WTC11 (cell line): ENCODE measurements at regions not wholly inside any gene's neighbourhood (a gene's known extent, or its start where the extent isn't known, plus 50 kb on each side); places are given as distances from the start of the nearest gene placed in this dataset.

ENCODE experiments used
- ATAC-seq: fragments of 200-7000 bp; cut with Tn5 transposase; 2 replicates; pipeline ENCODE4 v1.10.0; 2021; ENCODE audit warnings: mild to moderate bottlenecking, moderate library complexity
- CTCF ChIA-PET: fragments of 300-600 bp; sonication (Branson Sonifier 250); formaldehyde crosslinking; loops from one replicate; lab custom pipeline; 2021; ENCODE audit warnings: antibody characterized with exemption; lab: Charles Lee
- POLR2A ChIA-PET: fragments of 350-600 bp; sonication (Branson Sonifier 250); formaldehyde crosslinking; loops from one replicate; lab custom pipeline; 2021; ENCODE audit warnings: antibody characterized with exemption; lab: Charles Lee
- DNase-seq: peaks from one replicate; pipeline ENCODE4 v3.0.0; 2021; ENCODE audit warnings: low spot score
- H3K27ac Mint-ChIP-seq: 2 replicates; pipeline ENCODE4 v1.8.0; 2021; ENCODE audit warnings: mixed read lengths
- H3K27me3 Mint-ChIP-seq: 2 replicates; pipeline ENCODE4 v1.8.0; 2021; ENCODE audit warnings: low read depth, mild to moderate bottlenecking, moderate library complexity, mixed read lengths
- H3K36me3 Mint-ChIP-seq: 2 replicates; pipeline ENCODE4 v1.8.0; 2021; ENCODE audit warnings: mixed read lengths
- H3K4me1 Mint-ChIP-seq: 2 replicates; pipeline ENCODE4 v1.8.0; 2022; ENCODE audit warnings: mixed read lengths
- H3K4me3 Mint-ChIP-seq: 2 replicates; pipeline ENCODE4 v1.8.0; 2021; ENCODE audit warnings: mild to moderate bottlenecking, moderate library complexity, mixed read lengths
- H3K9me3 Mint-ChIP-seq: 2 replicates; pipeline ENCODE4 v1.8.0; 2021; ENCODE audit warnings: mixed read lengths
- ATF1 ChIP-seq: sonication (generic); formaldehyde crosslinking; IDR thresholded peaks from 2 replicates; pipeline ENCODE4 v1.8.1; 2023; ENCODE audit warnings: mild to moderate bottlenecking, moderate library complexity, missing genetic modification reagents
- CBFB ChIP-seq: sonication (generic); formaldehyde crosslinking; IDR thresholded peaks from 2 replicates; pipeline ENCODE4 v1.8.1; 2022; ENCODE audit warnings: mild to moderate bottlenecking, low read depth, missing genetic modification reagents
- CREM ChIP-seq: sonication (generic); formaldehyde crosslinking; IDR thresholded peaks from 2 replicates; pipeline ENCODE4 v1.8.1; 2022; ENCODE audit warnings: mild to moderate bottlenecking, missing genetic modification reagents, moderate library complexity
- FOXP1 ChIP-seq: sonication (generic); formaldehyde crosslinking; IDR thresholded peaks from 2 replicates; pipeline ENCODE4 v1.8.0; 2022; ENCODE audit warnings: missing genetic modification reagents, mild to moderate bottlenecking, moderate library complexity, borderline replicate concordance
- GRHL2 ChIP-seq: fragments of 250-450 bp; sonication (Bioruptor Pico); IDR thresholded peaks from 2 replicates; pipeline ENCODE4 v1.8.0; 2022; ENCODE audit warnings: mild to moderate bottlenecking, moderate library complexity; ENCODE audit not compliant: insufficient replicate concordance, severe bottlenecking
- GTF2I ChIP-seq: fragments of 250-450 bp; sonication (Bioruptor Pico); conservative IDR thresholded peaks from 2 replicates; pipeline ENCODE4 v1.4.0; 2021; ENCODE audit warnings: mild to moderate bottlenecking
- HMGA2 ChIP-seq: fragments of 250-450 bp; sonication (Bioruptor Pico); IDR thresholded peaks from 2 replicates; pipeline ENCODE4 v1.4.0; 2021; ENCODE audit warnings: mild to moderate bottlenecking, moderate library complexity
- NFATC4 ChIP-seq: fragments of 250-450 bp; sonication (Bioruptor Pico); IDR thresholded peaks from 2 replicates; pipeline ENCODE4 v1.9.0; 2021; ENCODE audit warnings: mild to moderate bottlenecking
- SOX15 ChIP-seq: fragments of 250-450 bp; sonication (Bioruptor Pico); IDR thresholded peaks from 2 replicates; pipeline ENCODE4 v1.9.0; 2021; ENCODE audit warnings: mild to moderate bottlenecking
- ZNF121 ChIP-seq: sonication (generic); formaldehyde crosslinking; IDR thresholded peaks from 2 replicates; pipeline ENCODE4 v1.8.0; 2023; ENCODE audit warnings: missing genetic modification reagents
- ZNF219 ChIP-seq: sonication (generic); formaldehyde crosslinking; IDR thresholded peaks from 2 replicates; pipeline ENCODE4 v1.8.0; 2023; ENCODE audit warnings: missing genetic modification reagents, mild to moderate bottlenecking, borderline replicate concordance
- ZNF423 ChIP-seq: fragments of 250-450 bp; sonication (Bioruptor Pico); IDR thresholded peaks from 2 replicates; pipeline ENCODE4 v2.1.2; 2022; ENCODE audit warnings: mild to moderate bottlenecking, moderate library complexity
- TF ChIP-seq, protein P1 (sequence below): sonication (generic); formaldehyde crosslinking; IDR thresholded peaks from 2 replicates; pipeline ENCODE4 v1.8.1; 2023; ENCODE audit warnings: mild to moderate bottlenecking, missing genetic modification reagents
- TF ChIP-seq, protein P2 (sequence below): sonication (generic); formaldehyde crosslinking; IDR thresholded peaks from 2 replicates; pipeline ENCODE4 v1.8.0; 2022; ENCODE audit warnings: mild to moderate bottlenecking, missing genetic modification reagents
- TF ChIP-seq, protein P3 (sequence below): sonication (generic); formaldehyde crosslinking; IDR thresholded peaks from 2 replicates; pipeline ENCODE4 v1.8.0; 2022; ENCODE audit warnings: mild to moderate bottlenecking, missing genetic modification reagents
- TF ChIP-seq, protein P4 (sequence below): sonication (generic); formaldehyde crosslinking; IDR thresholded peaks from 2 replicates; pipeline ENCODE4 v1.8.0; 2023; ENCODE audit warnings: missing genetic modification reagents
- TF ChIP-seq, protein P5 (sequence below): sonication (generic); formaldehyde crosslinking; IDR thresholded peaks from 2 replicates; pipeline ENCODE4 v1.8.1; 2022; ENCODE audit warnings: mild to moderate bottlenecking, moderate library complexity, missing genetic modification reagents
- TF ChIP-seq, protein P6 (sequence below): sonication (generic); formaldehyde crosslinking; IDR thresholded peaks from 2 replicates; pipeline ENCODE4 v1.8.0; 2023; ENCODE audit warnings: missing genetic modification reagents, mild to moderate bottlenecking, borderline replicate concordance

DNA sequence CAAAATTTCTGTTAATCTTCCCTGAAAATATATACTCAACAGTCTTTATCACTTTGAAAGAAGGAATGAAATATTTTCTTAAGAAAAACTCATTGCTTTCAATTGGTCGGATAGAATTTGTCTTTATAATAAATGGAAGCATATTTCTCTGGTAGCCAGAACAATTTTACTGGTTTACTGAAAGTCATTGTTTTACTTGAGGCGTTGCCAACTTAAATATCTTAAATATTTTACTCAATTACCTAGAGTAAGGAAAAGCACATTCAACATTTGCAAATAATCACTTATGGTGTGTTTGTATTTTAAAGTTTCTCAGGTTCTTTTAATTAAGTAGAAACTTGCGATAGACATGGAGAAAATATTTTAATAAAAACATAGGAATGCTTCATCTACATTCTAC, 1181.7 kb downstream of the EFNA5 start:
- ATAC-seq (no peak), DNase-seq (no peak)
- Mint-ChIP-seq H3K27me3 (no peaks in the 10 kb centered on the region), H3K36me3 (no peaks in the 10 kb centered on the region), H3K9me3 (no peaks in the 10 kb centered on the region), H3K4me3 (no peak overlapping the region), H3K27ac (no peak overlapping the region), H3K4me1 (no peaks in the 10 kb centered on the region)
- TF ChIP-seq NFATC4 (CRISPR knock-in tag) = no peak
- TF ChIP-seq, protein P1, sequence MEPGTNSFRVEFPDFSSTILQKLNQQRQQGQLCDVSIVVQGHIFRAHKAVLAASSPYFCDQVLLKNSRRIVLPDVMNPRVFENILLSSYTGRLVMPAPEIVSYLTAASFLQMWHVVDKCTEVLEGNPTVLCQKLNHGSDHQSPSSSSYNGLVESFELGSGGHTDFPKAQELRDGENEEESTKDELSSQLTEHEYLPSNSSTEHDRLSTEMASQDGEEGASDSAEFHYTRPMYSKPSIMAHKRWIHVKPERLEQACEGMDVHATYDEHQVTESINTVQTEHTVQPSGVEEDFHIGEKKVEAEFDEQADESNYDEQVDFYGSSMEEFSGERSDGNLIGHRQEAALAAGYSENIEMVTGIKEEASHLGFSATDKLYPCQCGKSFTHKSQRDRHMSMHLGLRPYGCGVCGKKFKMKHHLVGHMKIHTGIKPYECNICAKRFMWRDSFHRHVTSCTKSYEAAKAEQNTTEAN (CRISPR knock-in tag) = no peak
- no peak for TF ChIP-seq SOX15 (CRISPR knock-in tag)
- TF ChIP-seq, protein P2, sequence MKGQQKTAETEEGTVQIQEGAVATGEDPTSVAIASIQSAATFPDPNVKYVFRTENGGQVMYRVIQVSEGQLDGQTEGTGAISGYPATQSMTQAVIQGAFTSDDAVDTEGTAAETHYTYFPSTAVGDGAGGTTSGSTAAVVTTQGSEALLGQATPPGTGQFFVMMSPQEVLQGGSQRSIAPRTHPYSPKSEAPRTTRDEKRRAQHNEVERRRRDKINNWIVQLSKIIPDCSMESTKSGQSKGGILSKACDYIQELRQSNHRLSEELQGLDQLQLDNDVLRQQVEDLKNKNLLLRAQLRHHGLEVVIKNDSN = no peak
- no peak for TF ChIP-seq ZNF423 (CRISPR knock-in tag)
- TF ChIP-seq, protein P3, sequence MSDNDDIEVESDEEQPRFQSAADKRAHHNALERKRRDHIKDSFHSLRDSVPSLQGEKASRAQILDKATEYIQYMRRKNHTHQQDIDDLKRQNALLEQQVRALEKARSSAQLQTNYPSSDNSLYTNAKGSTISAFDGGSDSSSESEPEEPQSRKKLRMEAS = no peak
- TF ChIP-seq, protein P4, sequence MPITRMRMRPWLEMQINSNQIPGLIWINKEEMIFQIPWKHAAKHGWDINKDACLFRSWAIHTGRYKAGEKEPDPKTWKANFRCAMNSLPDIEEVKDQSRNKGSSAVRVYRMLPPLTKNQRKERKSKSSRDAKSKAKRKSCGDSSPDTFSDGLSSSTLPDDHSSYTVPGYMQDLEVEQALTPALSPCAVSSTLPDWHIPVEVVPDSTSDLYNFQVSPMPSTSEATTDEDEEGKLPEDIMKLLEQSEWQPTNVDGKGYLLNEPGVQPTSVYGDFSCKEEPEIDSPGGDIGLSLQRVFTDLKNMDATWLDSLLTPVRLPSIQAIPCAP (CRISPR knock-in tag) = no peak
- TF ChIP-seq CBFB (CRISPR knock-in tag) = no peak
- no peak for TF ChIP-seq FOXP1
- TF ChIP-seq ZNF121 (CRISPR knock-in tag) = no peak
- no peak for TF ChIP-seq HMGA2
- ChIA-PET CTCF (no interaction called here), POLR2A (no interaction called here)

DNA sequence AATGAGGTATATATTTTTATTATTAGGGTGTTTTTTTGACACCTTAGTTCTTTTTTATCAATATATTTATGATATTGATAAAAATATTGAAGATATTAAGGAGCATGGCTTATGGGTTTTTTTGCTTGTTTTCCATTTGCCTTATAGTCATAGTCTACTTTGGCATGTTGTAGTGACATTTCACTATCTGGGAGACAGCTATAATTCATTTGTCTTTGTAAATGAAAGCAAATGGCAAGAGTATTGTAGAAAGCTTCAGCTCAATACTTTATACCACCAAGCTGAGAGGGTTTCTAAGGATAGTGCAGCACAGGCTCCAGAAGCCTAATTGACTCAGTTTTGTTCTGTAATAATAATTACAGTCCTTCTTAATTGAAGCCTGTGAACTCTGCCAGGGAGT, 1182.3 kb downstream of the EFNA5 start:
- H3K36me3 Mint-ChIP-seq = no peaks in the 10 kb centered on the region
- ATAC-seq = no peak
- CTCF ChIA-PET = no interaction called here
- H3K9me3 Mint-ChIP-seq = no peaks in the 10 kb centered on the region
- TF ChIP-seq ZNF219 (CRISPR knock-in tag) = no peak
- no peak for TF ChIP-seq GRHL2 (CRISPR knock-in tag)
- no peak for TF ChIP-seq CREM
- TF ChIP-seq GTF2I = no peak
- TF ChIP-seq, protein P5, sequence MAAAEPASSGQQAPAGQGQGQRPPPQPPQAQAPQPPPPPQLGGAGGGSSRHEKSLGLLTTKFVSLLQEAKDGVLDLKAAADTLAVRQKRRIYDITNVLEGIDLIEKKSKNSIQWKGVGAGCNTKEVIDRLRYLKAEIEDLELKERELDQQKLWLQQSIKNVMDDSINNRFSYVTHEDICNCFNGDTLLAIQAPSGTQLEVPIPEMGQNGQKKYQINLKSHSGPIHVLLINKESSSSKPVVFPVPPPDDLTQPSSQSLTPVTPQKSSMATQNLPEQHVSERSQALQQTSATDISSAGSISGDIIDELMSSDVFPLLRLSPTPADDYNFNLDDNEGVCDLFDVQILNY = no peak
- TF ChIP-seq, protein P6, sequence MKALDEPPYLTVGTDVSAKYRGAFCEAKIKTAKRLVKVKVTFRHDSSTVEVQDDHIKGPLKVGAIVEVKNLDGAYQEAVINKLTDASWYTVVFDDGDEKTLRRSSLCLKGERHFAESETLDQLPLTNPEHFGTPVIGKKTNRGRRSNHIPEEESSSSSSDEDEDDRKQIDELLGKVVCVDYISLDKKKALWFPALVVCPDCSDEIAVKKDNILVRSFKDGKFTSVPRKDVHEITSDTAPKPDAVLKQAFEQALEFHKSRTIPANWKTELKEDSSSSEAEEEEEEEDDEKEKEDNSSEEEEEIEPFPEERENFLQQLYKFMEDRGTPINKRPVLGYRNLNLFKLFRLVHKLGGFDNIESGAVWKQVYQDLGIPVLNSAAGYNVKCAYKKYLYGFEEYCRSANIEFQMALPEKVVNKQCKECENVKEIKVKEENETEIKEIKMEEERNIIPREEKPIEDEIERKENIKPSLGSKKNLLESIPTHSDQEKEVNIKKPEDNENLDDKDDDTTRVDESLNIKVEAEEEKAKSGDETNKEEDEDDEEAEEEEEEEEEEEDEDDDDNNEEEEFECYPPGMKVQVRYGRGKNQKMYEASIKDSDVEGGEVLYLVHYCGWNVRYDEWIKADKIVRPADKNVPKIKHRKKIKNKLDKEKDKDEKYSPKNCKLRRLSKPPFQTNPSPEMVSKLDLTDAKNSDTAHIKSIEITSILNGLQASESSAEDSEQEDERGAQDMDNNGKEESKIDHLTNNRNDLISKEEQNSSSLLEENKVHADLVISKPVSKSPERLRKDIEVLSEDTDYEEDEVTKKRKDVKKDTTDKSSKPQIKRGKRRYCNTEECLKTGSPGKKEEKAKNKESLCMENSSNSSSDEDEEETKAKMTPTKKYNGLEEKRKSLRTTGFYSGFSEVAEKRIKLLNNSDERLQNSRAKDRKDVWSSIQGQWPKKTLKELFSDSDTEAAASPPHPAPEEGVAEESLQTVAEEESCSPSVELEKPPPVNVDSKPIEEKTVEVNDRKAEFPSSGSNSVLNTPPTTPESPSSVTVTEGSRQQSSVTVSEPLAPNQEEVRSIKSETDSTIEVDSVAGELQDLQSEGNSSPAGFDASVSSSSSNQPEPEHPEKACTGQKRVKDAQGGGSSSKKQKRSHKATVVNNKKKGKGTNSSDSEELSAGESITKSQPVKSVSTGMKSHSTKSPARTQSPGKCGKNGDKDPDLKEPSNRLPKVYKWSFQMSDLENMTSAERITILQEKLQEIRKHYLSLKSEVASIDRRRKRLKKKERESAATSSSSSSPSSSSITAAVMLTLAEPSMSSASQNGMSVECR (CRISPR knock-in tag) = no peak
- TF ChIP-seq ATF1 (CRISPR knock-in tag) = no peak
- H3K4me1 Mint-ChIP-seq = no peaks in the 10 kb centered on the region
- H3K27ac Mint-ChIP-seq = no peak overlapping the region
- no peak for DNase-seq
- H3K27me3 Mint-ChIP-seq = no peaks in the 10 kb centered on the region
- POLR2A ChIA-PET = no interaction called here
- no peak overlapping the region for H3K4me3 Mint-ChIP-seq
